Keratinocyte (primary cell): ENCODE measurements at regions not wholly inside any gene's neighbourhood (a gene's known extent, or its start where the extent isn't known, plus 50 kb on each side); places are given as distances from the start of the nearest gene placed in this dataset.

Source experiments
- EZH2 ChIP-seq: IDR thresholded peaks from one replicate; pipeline ENCODE4 v1.6.1; 2012; ENCODE audit warnings: inconsistent platforms, mild to moderate bottlenecking, low read length, moderate library complexity
- TF ChIP-seq, protein P1 (sequence below), 3 experiments: IDR thresholded peaks in 1 of 3; conservative IDR thresholded peaks in 1 of 3; optimal IDR thresholded peaks in 1 of 3; 2 replicates in 2 of 3; 3 replicates in 1 of 3; pipeline versions ENCODE3 to v1.5.1; 2011; ENCODE audit warnings: low read length in 3 of 3, mild to moderate bottlenecking in 3 of 3, moderate library complexity in 2 of 3, control low read depth in 1 of 3, inconsistent platforms in 1 of 3; ENCODE audit not compliant: insufficient read depth in 2 of 3; ENCODE audit errors: extremely low read depth in 1 of 3

DNA sequence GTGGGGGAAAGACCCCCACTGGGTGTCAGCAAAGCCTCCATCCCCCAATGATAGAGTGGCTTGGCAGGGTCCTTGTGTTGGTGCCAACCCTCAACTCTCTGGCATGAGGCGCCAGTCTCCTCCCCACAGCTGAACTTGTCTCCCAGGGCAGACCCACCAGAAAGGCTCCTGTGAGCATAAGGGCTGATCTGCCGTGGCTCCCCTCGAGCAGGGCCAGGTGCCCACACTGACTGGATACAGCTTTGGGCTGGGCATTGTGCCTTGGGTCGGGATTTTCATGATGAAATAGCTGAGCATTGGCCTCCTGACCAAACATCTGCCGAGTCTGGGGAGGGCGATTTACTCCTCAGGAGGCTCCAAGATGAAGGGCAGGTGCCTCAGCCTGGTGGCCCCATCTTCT, 68.1 kb upstream of the NPTX2 start:
- TF ChIP-seq, protein P1, sequence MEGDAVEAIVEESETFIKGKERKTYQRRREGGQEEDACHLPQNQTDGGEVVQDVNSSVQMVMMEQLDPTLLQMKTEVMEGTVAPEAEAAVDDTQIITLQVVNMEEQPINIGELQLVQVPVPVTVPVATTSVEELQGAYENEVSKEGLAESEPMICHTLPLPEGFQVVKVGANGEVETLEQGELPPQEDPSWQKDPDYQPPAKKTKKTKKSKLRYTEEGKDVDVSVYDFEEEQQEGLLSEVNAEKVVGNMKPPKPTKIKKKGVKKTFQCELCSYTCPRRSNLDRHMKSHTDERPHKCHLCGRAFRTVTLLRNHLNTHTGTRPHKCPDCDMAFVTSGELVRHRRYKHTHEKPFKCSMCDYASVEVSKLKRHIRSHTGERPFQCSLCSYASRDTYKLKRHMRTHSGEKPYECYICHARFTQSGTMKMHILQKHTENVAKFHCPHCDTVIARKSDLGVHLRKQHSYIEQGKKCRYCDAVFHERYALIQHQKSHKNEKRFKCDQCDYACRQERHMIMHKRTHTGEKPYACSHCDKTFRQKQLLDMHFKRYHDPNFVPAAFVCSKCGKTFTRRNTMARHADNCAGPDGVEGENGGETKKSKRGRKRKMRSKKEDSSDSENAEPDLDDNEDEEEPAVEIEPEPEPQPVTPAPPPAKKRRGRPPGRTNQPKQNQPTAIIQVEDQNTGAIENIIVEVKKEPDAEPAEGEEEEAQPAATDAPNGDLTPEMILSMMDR (optimal IDR thresholded peaks at IDR 0.05 in 1 of 3, IDR thresholded peaks at IDR 0.05 in 1 of 3, conservative IDR thresholded peaks at IDR 0.05 in 1 of 3; ENCODE audit: extremely low read depth in 1 of 3, insufficient read depth in 2 of 3, low read length in 3 of 3): no peak
- TF ChIP-seq EZH2: no peak
